ENCODE measurements at regions not wholly inside any gene's neighbourhood (a gene's known extent, or its start where the extent isn't known, plus 50 kb on each side); places are given as distances from the start of the nearest gene placed in this dataset.
"Not testable (repeated sequence)": the region's sequence is repeated elsewhere in the genome, so short reads cannot be mapped to it uniquely, and the experiment has no call there.

- H4K20me1 ChIP-seq (ENCODE audit: low read depth, low read length): not testable (repeated sequence)
These were observed 121.1 kb upstream of the SESTD1 start for GRCh38 chr2:179385756-179386155.

GRCh38 chr2:179383975-179384374 lies 119.3 kb upstream of the SESTD1 start:
- no peaks in the 10 kb centered on the region for H3K79me2 ChIP-seq (ENCODE audit: insufficient read depth, low read length)
- TF ChIP-seq EZH2phosphoT487 (conservative IDR thresholded peaks at IDR 0.05; ENCODE audit: low read length): no peak
- no peaks in the 10 kb centered on the region for H3K36me3 ChIP-seq (ENCODE audit: low read length)
- H3K4me2 ChIP-seq (ENCODE audit: low read depth, low read length, poor library complexity, severe bottlenecking): no peak overlapping the region
- no peaks in the 10 kb centered on the region for H4K20me1 ChIP-seq (ENCODE audit: low read depth, low read length)
- no peaks in the 10 kb centered on the region for H3K27me3 ChIP-seq (ENCODE audit: low read length)
- no peaks in the 10 kb centered on the region for H3F3A ChIP-seq (ENCODE audit: insufficient read depth)
- H3K9ac ChIP-seq (ENCODE audit: low read length): no peak overlapping the region
- H2AFZ ChIP-seq (ENCODE audit: low read depth, low read length, severe bottlenecking): no peak overlapping the region
- no peak overlapping the region for H3K4me3 ChIP-seq (ENCODE audit: insufficient read depth, low read length, poor library complexity, severe bottlenecking)
- H3K27ac ChIP-seq (ENCODE audit: low read depth, low read length): no peak overlapping the region
- H3K9me3 ChIP-seq (ENCODE audit: insufficient read depth, low read length): no peaks in the 10 kb centered on the region
- no peaks in the 10 kb centered on the region for H3K9me2 ChIP-seq (replicated peaks; ENCODE audit: insufficient read depth, low read length)

More at GRCh38 chr2:179385756-179386155, 121.1 kb upstream of the SESTD1 start:
- H3K4me2 ChIP-seq (ENCODE audit: low read depth, low read length, poor library complexity, severe bottlenecking); H3K27me3 ChIP-seq (ENCODE audit: low read length); H3K9ac ChIP-seq (ENCODE audit: low read length); H3K79me2 ChIP-seq (ENCODE audit: insufficient read depth, low read length); H3K27ac ChIP-seq (ENCODE audit: low read depth, low read length); H3K4me3 ChIP-seq (ENCODE audit: insufficient read depth, low read length, poor library complexity, severe bottlenecking); H3K9me2 ChIP-seq (replicated peaks; ENCODE audit: insufficient read depth, low read length); H3K9me3 ChIP-seq (ENCODE audit: insufficient read depth, low read length); H3F3A ChIP-seq (ENCODE audit: insufficient read depth); H3K36me3 ChIP-seq (ENCODE audit: low read length); H2AFZ ChIP-seq (ENCODE audit: low read depth, low read length, severe bottlenecking): not testable (repeated sequence)

- no peaks in the 10 kb centered on the region for H4K20me1 ChIP-seq (ENCODE audit: low read depth, low read length)
- no peak overlapping the region for H3K9ac ChIP-seq (ENCODE audit: low read length)
- no peaks in the 10 kb centered on the region for H3K36me3 ChIP-seq (ENCODE audit: low read length)
- no peak overlapping the region for H2AFZ ChIP-seq (ENCODE audit: low read depth, low read length, severe bottlenecking)
- H3K4me2 ChIP-seq (ENCODE audit: low read depth, low read length, poor library complexity, severe bottlenecking): no peak overlapping the region
- no peaks in the 10 kb centered on the region for H3K79me2 ChIP-seq (ENCODE audit: insufficient read depth, low read length)
- H3K27me3 ChIP-seq (ENCODE audit: low read length): no peaks in the 10 kb centered on the region
- no peaks in the 10 kb centered on the region for H3F3A ChIP-seq (ENCODE audit: insufficient read depth)
- TF ChIP-seq EZH2phosphoT487 (conservative IDR thresholded peaks at IDR 0.05; ENCODE audit: low read length) (no peak), CTCF (IDR thresholded peaks at IDR 0.05; ENCODE audit: insufficient read depth, low read length, poor library complexity, severe bottlenecking) (no peak)
- no peak overlapping the region for H3K27ac ChIP-seq (ENCODE audit: low read depth, low read length)
- H3K9me2 ChIP-seq (replicated peaks; ENCODE audit: insufficient read depth, low read length): no peaks in the 10 kb centered on the region
- H3K9me3 ChIP-seq (ENCODE audit: insufficient read depth, low read length): no peaks in the 10 kb centered on the region
- no peak overlapping the region for H3K4me3 ChIP-seq (ENCODE audit: insufficient read depth, low read length, poor library complexity, severe bottlenecking)
These were observed 112.7 kb upstream of the SESTD1 start for GRCh38 chr2:179377296-179377695.

- Histone ChIP-seq H3K4me3 (ENCODE audit: insufficient read depth, low read length, poor library complexity, severe bottlenecking) (no peak overlapping the region), H3K79me2 (ENCODE audit: insufficient read depth, low read length) (no peaks in the 10 kb centered on the region), H3K9me2 (replicated peaks; ENCODE audit: insufficient read depth, low read length) (no peaks in the 10 kb centered on the region), H3F3A (ENCODE audit: insufficient read depth) (no peaks in the 10 kb centered on the region), H3K9ac (ENCODE audit: low read length) (no peak overlapping the region), H2AFZ (ENCODE audit: low read depth, low read length, severe bottlenecking) (no peak overlapping the region), H3K9me3 (ENCODE audit: insufficient read depth, low read length) (no peaks in the 10 kb centered on the region), H3K27me3 (ENCODE audit: low read length) (no peaks in the 10 kb centered on the region), H3K36me3 (ENCODE audit: low read length) (no peaks in the 10 kb centered on the region), H3K27ac (ENCODE audit: low read depth, low read length) (no peak overlapping the region), H3K4me2 (ENCODE audit: low read depth, low read length, poor library complexity, severe bottlenecking) (no peak overlapping the region), H4K20me1 (ENCODE audit: low read depth, low read length) (no peaks in the 10 kb centered on the region)
- TF ChIP-seq EZH2phosphoT487 (conservative IDR thresholded peaks at IDR 0.05; ENCODE audit: low read length) (no peak), CTCF (IDR thresholded peaks at IDR 0.05; ENCODE audit: insufficient read depth, low read length, poor library complexity, severe bottlenecking) (no peak)
These were observed 112.2 kb upstream of the SESTD1 start for GRCh38 chr2:179376881-179377280.
